ENCODE measurements at regions not wholly inside any gene's neighbourhood (a gene's known extent, or its start where the extent isn't known, plus 50 kb on each side); places are given as distances from the start of the nearest gene placed in this dataset.
"Not testable (repeated sequence)": the region's sequence is repeated elsewhere in the genome, so short reads cannot be mapped to it uniquely, and the experiment has no call there.

- Histone ChIP-seq H3K4me3 (ENCODE audit: low read depth, low read length) (no peak overlapping the region), H3K27me3 (ENCODE audit: control insufficient read depth, insufficient read depth, low read length) (no peaks in the 10 kb centered on the region), H3K9me3 (ENCODE audit: control insufficient read depth, insufficient read depth, low read length) (no peaks in the 10 kb centered on the region), H3K27ac (ENCODE audit: low read depth, low read length) (no peak overlapping the region)
- POLR2A ChIA-PET = no interaction called here
- no peak for DNase-seq (ENCODE audit: low read depth, low spot score)
- CTCF ChIA-PET = no interaction called here
- TF ChIP-seq CTCF (IDR thresholded peaks at IDR 0.05; ENCODE audit: low read depth, low read length) = no peak
Observed at GRCh38 chr3:145290010-145290409, 871.0 kb downstream of the PLOD2 start.

GRCh38 chr3:145294572-145294971, 866.4 kb downstream of the PLOD2 start:
- Histone ChIP-seq H3K27ac (ENCODE audit: low read depth, low read length) (no peak overlapping the region), H3K9me3 (ENCODE audit: control insufficient read depth, insufficient read depth, low read length) (no peaks in the 10 kb centered on the region), H3K27me3 (ENCODE audit: control insufficient read depth, insufficient read depth, low read length) (no peaks in the 10 kb centered on the region), H3K4me3 (ENCODE audit: low read depth, low read length) (no peak overlapping the region)
- POLR2A ChIA-PET = no interaction called here
- no peak for DNase-seq (ENCODE audit: low read depth, low spot score)
- TF ChIP-seq CTCF (IDR thresholded peaks at IDR 0.05; ENCODE audit: low read depth, low read length) = no peak
- CTCF ChIA-PET = no interaction called here

GRCh38 chr3:145307272-145307671, 853.7 kb downstream of the PLOD2 start:
- DNase-seq (ENCODE audit: low read depth, low spot score) = no peak
- POLR2A ChIA-PET = no interaction called here
- H3K9me3 ChIP-seq (ENCODE audit: control insufficient read depth, insufficient read depth, low read length) = no peaks in the 10 kb centered on the region

GRCh38 chr3:145313751-145314150, 847.2 kb downstream of the PLOD2 start:
- Histone ChIP-seq H3K4me3 (ENCODE audit: low read depth, low read length) (no peak overlapping the region), H3K27me3 (ENCODE audit: control insufficient read depth, insufficient read depth, low read length) (no peaks in the 10 kb centered on the region), H3K27ac (ENCODE audit: low read depth, low read length) (no peak overlapping the region), H3K9me3 (ENCODE audit: control insufficient read depth, insufficient read depth, low read length) (no peaks in the 10 kb centered on the region)
- ChIA-PET POLR2A (no interaction called here), CTCF (no interaction called here)
- no peak for DNase-seq (ENCODE audit: low read depth, low spot score)
- TF ChIP-seq CTCF (IDR thresholded peaks at IDR 0.05; ENCODE audit: low read depth, low read length) = no peak

More at GRCh38 chr3:145307272-145307671, 853.7 kb downstream of the PLOD2 start:
- no peak for TF ChIP-seq CTCF (IDR thresholded peaks at IDR 0.05; ENCODE audit: low read depth, low read length)
- Histone ChIP-seq H3K4me3 (ENCODE audit: low read depth, low read length) (no peak overlapping the region), H3K27ac (ENCODE audit: low read depth, low read length) (no peak overlapping the region), H3K27me3 (ENCODE audit: control insufficient read depth, insufficient read depth, low read length) (no peaks in the 10 kb centered on the region)
- CTCF ChIA-PET = no interaction called here

- H3K27me3 ChIP-seq (ENCODE audit: control insufficient read depth, insufficient read depth, low read length); CTCF ChIA-PET; H3K27ac ChIP-seq (ENCODE audit: low read depth, low read length); DNase-seq (ENCODE audit: low read depth, low spot score); H3K9me3 ChIP-seq (ENCODE audit: control insufficient read depth, insufficient read depth, low read length); POLR2A ChIA-PET; H3K4me3 ChIP-seq (ENCODE audit: low read depth, low read length): not testable (repeated sequence)
Observed at GRCh38 chr3:145316253-145316652, 844.7 kb downstream of the PLOD2 start.

DNA sequence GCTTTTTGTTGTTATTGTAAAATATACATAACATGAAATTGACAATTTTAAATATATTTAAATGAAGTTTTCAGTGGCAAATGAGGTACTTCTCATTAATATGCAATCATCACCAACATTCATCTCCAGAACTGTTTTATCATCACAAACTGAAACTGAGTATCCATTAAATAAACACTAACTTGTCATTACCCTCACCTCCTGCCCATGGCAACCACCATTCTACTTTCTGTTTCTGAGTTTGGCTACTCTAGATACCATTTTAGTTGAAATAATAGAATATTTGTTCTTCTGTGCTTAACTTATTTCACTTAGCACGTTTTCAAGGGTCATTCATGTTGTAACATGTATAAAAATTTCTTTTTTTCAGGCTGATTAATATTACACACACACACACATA, 834.3 kb downstream of the PLOD2 start:
- no peaks in the 10 kb centered on the region for H3K27me3 ChIP-seq (ENCODE audit: control insufficient read depth, insufficient read depth, low read length)
- CTCF ChIA-PET = no interaction called here
- TF ChIP-seq CTCF (IDR thresholded peaks at IDR 0.05; ENCODE audit: low read depth, low read length) = no peak
- no peak overlapping the region for H3K27ac ChIP-seq (ENCODE audit: low read depth, low read length)
- no peak for DNase-seq (ENCODE audit: low read depth, low spot score)
- H3K9me3 ChIP-seq (ENCODE audit: control insufficient read depth, insufficient read depth, low read length) = no peaks in the 10 kb centered on the region
- H3K4me3 ChIP-seq (ENCODE audit: low read depth, low read length) = no peak overlapping the region
- POLR2A ChIA-PET = no interaction called here

DNA sequence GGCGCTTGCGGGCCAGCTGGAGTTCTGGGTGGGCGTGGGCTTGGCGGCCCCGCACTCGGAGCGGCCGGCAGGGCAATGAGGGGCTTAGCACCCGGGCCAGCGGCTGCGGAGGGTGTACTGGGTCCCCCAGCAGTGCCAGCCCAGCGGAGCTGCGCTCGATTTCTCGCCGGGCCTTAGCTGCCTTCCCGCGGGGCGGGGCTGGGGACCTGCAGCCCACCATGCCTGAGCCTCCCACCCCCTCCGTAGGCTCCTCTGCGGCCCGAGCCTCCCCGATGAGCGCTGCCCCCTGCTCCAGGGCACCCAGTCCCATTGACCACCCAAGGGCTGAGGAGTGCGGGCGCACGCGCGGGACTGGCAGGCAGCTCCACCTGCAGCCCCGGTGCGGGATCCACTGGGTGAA, 827.6 kb downstream of the PLOD2 start:
- H3K4me3 ChIP-seq (ENCODE audit: low read depth, low read length); POLR2A ChIA-PET; H3K9me3 ChIP-seq (ENCODE audit: control insufficient read depth, insufficient read depth, low read length); CTCF ChIA-PET; H3K27ac ChIP-seq (ENCODE audit: low read depth, low read length); H3K27me3 ChIP-seq (ENCODE audit: control insufficient read depth, insufficient read depth, low read length); DNase-seq (ENCODE audit: low read depth, low spot score): not testable (repeated sequence)
